ENCODE measurements at regions not wholly inside any gene's neighbourhood (a gene's known extent, or its start where the extent isn't known, plus 50 kb on each side); places are given as distances from the start of the nearest gene placed in this dataset.

DNA sequence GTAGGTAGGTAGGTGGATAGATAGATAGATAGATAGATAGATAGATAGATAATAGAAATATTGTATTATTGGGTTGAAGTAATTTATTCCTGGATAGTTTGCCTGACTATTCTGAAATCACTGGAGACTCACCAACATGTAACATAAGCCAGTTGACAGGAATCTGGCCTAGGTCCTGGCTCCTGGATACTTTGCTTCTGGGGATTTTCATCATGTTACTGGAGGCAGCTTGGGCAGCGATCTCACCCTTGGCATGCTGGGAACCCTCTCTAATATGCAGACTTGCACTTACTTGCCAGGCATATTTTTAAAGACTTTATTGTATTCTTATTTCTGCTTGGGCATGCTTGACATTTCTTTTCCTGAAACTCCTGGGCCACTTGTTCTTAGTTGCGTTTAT lies 709.1 kb upstream of the FZD8 start:
- DNase-seq, result no peak

DNA sequence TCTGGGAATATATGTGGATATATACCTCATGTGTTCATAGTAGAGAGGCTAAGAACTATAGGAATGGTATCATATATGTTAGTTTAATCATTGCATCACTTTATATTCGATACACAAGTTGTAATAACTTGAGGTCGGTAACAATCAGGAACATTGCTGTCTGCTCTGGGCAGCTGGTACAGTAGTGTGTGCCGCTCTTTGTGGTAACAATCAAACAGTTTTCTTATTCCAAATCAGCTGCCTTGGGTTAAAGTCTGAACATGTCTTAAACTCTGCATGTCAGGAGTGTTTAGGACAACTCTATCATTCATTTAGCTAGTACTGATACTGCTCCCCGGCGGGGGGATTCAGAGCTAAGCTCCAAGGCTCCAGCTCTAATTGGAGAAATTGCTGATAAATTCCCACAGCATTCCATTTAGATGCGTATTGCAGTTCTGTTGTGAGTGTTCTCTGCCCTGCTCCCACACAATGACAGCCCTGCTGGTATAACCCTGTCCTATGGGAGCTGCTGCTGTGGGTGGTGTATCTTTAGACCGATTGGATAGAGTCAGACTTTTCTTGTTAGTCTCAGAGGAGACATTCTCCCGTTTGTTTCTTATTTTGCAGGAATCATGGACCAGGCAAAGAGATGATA lies 707.5 kb upstream of the FZD8 start:
- no peak for DNase-seq

DNA sequence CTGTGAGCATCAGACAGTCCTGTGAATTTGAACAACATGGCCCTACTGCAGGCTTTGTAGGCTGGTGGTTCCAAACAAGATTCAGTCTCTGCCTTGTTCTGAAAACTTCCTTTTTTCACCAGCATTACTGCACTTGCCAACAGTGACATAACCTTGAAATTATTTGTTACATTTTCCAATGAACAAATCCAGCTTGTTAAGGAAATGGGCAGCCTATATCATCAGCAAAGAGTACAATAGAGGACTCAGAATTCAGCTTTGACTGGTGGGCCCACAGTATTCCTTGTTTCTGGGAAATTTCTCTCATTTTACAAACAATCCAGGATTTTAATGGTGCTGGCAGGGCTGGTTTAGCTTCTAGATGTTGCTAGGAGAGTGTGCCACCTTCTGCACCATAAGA lies 703.7 kb upstream of the FZD8 start:
- no peak for DNase-seq

DNA sequence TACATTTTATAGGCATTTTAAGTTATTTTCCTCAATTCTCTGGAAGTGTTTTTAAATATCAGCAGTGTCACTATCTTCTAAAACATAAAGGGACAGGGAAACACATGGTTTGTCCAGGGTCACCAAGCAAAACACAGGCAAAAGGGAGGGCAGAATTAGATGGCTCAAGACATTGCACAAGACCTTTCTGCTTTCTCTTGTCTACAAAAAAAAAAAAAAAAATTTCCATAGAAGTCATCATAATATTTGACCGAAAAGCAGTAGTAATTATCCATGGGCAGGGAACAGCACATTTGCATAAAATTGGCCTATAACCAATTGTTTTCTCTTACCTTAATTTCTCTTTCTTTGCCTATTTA lies 703.1 kb upstream of the FZD8 start:
- no peak for DNase-seq

- no peak for DNase-seq
Observed at GRCh38 chr10:36344240-36345174, 702.4 kb upstream of the FZD8 start.

- no peak for DNase-seq
Observed at GRCh38 chr10:36342781-36343180, 700.7 kb upstream of the FZD8 start.

DNA sequence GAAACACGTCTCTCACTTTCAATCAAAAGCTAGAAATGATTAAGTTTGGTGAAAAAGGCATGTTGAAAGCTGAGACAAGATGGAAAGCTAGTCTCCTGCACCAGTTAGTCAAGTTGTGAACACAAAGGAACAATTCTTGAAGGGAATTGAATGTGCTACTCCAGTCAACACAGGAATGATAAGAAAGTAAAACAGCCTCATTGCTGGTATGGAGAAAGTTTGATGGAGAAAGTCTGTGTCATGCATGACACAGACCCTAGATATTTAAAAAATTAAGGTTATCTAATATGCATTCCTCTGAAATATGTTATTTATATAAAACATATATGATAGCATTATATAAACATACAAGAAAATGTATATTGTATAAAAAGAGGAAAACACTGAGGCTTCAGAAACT lies 699.4 kb upstream of the FZD8 start:
- DNase-seq, result no peak

DNA sequence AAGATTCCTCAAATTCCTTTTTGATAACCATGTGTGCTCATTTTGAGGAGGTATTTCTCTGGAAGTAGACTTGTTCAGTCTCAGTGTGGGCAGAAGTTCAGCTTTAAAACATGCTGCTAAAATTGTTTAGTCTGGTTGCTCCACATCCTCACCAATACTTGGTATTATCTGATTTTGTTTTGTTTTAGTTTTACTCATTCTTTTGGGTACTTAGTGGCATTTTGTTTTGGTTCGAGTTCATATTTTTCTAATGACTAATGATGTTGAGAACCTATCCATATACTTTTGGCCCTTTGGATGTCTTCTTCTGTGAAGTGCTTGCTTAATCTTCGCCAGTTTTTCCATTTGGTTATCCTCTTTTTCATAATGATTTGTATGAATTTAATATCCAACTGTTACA lies 694.2 kb upstream of the FZD8 start:
- DNase-seq, result no peak

- DNase-seq, result no peak
Observed at GRCh38 chr10:36333446-36333845, 691.4 kb upstream of the FZD8 start.

DNA sequence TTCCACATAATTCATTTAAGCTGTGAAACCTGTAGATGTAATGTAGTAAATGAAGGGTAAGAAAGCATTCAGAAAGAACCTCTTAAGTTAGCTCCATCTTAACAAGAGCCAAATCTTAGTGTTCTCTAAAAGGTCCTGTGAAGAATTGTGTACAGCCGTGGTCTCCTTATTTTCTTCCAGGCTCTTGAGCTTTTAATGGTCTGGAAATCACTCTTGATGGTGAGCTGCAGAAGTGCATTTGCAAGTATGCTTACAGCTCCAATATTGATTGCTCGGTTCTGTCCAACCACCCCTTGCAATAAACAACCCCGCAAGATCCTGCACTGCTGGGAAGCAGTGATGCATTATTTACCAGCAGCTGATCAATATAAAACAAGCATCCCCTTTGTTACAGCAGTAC lies 690.8 kb upstream of the FZD8 start:
- no peak for DNase-seq

DNA sequence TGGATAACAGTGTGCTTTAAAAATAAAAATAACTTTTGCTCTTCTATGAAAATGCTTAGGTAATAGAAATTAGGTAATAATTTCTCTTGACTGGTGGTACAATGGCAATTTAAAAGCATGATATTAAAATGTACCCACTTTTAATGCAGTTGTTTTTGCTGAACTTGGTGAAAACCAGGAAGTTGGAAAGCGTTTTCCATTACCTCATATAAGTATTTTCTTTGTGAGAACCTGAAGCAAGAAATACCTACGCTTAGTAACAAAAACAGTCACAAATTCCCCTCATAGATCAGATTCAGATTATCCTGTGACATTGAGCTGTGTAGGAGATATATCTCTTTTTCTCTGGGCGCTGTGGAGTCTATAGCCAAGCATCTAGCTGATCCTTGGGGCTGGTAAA lies 689.0 kb upstream of the FZD8 start:
- no peak for DNase-seq

DNA sequence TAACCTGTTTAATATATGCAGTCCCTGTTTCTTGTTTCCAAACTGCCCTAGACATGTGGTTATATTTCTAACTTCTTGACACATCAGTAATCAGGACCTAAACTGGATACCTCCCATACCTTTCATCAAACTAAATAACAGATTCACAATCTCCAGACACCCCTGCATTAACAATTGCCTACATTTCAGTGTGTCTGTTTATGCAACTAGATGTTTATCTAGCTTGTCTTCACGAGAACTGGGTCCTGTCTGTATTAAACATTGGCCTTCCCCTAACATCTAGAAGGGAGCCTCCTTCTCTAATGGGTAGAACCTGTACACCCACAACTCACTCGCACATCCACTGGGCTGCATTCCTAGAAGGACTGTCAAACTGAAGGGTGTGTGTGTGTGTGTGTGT lies 683.7 kb upstream of the FZD8 start:
- no peak for DNase-seq

- no peak for DNase-seq
Observed at GRCh38 chr10:36324831-36325230, 682.7 kb upstream of the FZD8 start.

DNA sequence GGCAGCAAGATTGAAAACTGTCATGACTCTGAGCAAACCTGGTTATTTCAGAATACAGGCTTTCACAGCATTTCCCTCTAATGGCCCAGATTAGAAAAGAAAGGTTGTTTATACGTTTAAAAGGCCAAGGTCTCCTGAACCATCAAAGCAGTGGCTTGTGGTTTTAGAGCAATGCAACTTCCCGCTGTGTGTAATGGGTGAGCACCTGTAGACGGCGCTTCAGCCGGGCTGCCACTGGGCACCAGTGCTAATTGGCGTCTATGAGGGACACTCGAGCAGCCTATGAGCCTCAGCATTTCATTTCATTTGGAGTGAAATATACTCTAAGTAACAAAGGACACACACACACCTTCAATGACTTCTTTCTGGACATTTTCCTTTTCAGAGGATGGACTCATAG lies 671.0 kb upstream of the FZD8 start:
- DNase-seq, result no peak

GRCh38 chr10:36303896-36304295 lies 661.8 kb upstream of the FZD8 start:
- DNase-seq, result no peak

- DNase-seq, result no peak
Observed at GRCh38 chr10:36302086-36302485, 660.0 kb upstream of the FZD8 start.

DNA sequence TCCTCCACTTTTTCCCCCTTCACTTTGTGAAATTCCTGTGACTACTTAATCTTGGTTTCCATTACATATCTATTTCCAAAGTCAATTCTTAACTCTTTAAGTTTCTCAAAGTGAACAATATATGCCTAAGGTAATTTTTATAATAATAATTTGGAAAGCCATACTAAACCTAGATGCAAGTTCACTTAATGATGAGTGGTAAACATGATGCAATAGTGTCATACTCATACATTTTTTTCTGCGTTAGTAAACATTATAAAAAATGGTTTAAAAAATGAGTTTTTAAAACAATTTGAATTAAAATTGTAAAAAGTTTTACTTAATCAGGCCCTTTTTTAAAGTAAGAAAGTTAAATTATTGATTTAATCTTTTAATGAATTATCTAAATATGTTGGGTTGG lies 659.4 kb upstream of the FZD8 start:
- DNase-seq, result no peak

- no peak for DNase-seq
Observed at GRCh38 chr10:36301139-36301538, 659.0 kb upstream of the FZD8 start.

GRCh38 chr10:36283827-36284226 lies 641.7 kb upstream of the FZD8 start:
- no peak for DNase-seq

DNA sequence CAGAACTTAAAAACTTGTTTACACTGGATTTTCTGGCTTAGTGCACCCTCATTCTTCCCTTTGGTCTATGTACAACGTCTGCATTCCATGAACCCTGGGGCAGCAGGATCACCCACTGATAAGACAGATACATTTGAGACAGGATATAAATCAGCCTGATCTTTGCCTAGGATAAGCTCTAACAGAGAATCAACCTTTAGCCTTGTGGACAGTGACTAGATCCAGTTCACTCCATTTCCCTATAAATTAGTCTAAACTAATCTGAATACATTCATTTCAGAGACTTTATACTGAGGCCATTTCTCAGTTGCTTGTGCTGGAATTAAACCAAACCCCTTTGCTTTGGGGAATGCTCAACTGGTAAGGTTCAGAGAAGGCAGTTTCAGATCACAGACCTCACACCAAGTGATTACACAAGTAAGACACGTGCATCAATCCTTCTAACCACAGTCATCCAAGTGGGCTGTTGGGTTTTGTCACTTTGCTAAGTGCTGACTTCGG lies 639.8 kb upstream of the FZD8 start:
- no peak for DNase-seq

DNA sequence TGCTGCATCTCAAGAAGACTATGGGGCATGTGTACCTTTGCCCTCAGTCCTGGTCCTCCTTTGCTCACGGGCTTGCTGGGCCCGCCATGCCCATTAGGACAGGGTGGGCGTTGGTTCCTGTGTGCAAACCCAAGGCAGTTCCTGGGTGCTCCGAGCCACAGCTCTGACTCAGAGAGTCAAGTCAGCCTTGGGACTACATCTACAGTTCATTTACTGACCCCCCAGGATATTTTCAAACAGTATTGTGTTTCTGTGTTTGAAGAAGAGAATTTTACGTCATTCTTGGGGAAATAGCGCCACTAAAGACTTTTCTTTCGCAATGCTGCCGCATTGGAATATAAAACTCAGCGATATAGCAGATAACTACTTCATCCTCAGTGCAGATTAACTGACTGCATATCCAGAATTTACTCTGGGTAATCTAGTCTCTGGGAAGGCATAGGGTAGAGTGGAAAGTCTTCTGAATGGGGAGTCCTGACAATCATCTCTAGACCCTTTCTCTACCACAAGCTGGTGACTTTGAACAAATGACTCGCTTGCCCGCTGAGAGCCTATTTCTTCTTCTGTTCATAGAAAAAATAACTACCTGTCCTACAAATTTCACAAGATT lies 638.9 kb upstream of the FZD8 start:
- no peak for DNase-seq

DNA sequence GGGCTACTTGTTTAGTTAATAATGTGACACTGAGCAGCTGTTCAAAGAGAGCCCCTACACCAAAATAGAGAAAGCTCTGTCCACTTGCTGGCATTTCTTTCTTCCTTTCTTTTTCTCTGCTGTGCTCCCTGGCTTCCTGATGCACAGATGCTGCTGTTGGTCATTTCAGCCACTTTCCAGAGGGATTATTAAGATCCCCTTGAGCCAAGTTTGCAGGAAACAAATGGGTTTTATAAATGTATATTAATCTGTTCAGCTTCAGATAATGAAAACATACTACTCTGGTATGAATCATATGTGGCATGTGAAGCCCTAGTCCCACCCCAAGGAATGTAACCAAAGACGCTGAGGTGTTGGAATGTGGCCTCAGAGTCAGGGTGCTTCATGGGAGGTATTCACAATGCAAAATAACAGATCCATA lies 638.2 kb upstream of the FZD8 start:
- DNase-seq, result no peak

GRCh38 chr10:36278176-36278575 lies 636.1 kb upstream of the FZD8 start:
- no peak for DNase-seq

- no peak for DNase-seq
Observed at GRCh38 chr10:36277459-36277858, 635.4 kb upstream of the FZD8 start.

Measured in activated CD4-positive, alpha-beta T cell treated with anti-CD3 and anti-CD28 coated beads, Interleukin-2, amount 50 U/mL, for 1 hour (primary cell).